ENCODE measurements at regions not wholly inside any gene's neighbourhood (a gene's known extent, or its start where the extent isn't known, plus 50 kb on each side); places are given as distances from the start of the nearest gene placed in this dataset.

DNA sequence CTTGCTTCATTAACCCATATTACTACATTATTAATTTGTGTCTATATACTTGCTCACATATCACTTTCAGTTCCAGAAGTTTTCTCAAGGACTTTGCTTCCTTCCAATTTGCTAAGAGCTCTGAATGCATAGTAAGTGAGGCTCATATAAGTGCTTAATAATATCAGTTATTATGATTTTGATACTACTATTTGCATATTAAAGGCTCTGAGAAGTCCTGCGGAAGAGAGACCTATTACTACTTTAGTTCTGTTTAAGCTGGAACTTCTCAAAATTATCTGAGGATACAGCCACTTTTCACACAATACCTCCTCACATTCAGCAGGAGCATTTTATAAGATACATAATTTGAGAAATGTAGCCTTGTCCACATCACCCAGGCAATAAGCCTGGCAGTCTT is 81.6 kb downstream of the GJD2 start:
- FAIRE-seq (no peak), DNase-seq (ENCODE audit: low read depth in 1 of 2, low spot score in 1 of 2) (no peak), ATAC-seq (no peak)
- Histone ChIP-seq H3K9me3 (no peaks in the 10 kb centered on the region), H3K4me2 (no peak overlapping the region), H3K4me3 (no peak overlapping the region), H3K27ac (no peak overlapping the region), H3K4me1 (no peaks in the 10 kb centered on the region)
- CTCF ChIA-PET: interaction anchor here (0.7 to 4.3 kb wide), 5 partner anchors 10 to 330 kb away, joined by 3 to 13 read pairs (median 4); no protein-coding TSS in a partner anchor
- POLR2A ChIA-PET: no interaction called here
- no peak for TF ChIP-seq BHLHE40 (IDR thresholded peaks at IDR 0.05; ENCODE audit: low read depth, low read length)
- 83% methylated on average over 1 of the region's 1 CpG for WGBS (ENCODE audit: missing lambda C conversion rate)

DNA sequence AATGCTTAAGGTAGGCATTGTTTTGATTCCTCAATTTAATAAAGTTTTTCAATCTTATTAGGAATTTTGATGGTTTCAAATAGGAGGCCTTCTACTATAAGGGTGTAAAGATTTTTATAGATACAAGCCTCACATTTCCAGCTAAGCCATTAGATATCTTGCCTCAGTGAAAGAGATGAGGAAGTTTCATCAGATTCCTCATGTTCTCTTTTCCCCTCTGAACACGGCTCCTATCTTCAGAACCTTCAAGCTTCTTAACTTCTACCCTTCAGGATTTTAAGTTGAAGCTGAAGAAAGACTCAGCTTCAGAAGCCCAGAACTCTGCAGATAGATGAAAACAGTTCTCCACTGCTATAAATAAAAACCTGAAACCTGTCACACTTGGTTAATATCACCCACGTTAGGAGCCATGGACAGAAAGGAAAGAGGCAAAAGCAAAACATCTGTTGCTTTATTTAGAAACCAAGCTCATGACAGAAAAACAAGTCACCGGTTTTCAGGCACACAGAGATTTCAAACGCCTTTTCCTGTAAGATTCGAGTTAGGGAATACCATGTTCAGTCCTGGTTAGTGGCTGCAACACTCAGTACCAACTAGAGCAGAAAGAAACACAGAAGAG is 82.2 kb upstream of the GOLGA8B start:
- Histone ChIP-seq H3K9me3 (no peaks in the 10 kb centered on the region), H3K4me1 (no peaks in the 10 kb centered on the region), H3K4me3 (no peak overlapping the region), H3K27ac (no peak overlapping the region), H3K4me2 (no peak overlapping the region)
- ChIA-PET CTCF (no interaction called here), POLR2A (no interaction called here)
- DNase-seq (ENCODE audit: low read depth in 1 of 2, low spot score in 1 of 2) (no peak), FAIRE-seq (no peak), ATAC-seq (no peak)
- TF ChIP-seq RNF2 (IDR thresholded peaks at IDR 0.05; ENCODE audit: borderline replicate concordance, low read depth) (no peak), FOXS1 (CRISPR knock-in tag; IDR thresholded peaks at IDR 0.05) (no peak), MYC (IDR thresholded peaks at IDR 0.05; ENCODE audit: borderline replicate concordance, low read length) (no peak), CHD4 (IDR thresholded peaks at IDR 0.05; ENCODE audit: borderline replicate concordance) (no peak), HOXB5 (CRISPR knock-in tag; IDR thresholded peaks at IDR 0.05) (no peak), FOSL2 (IDR thresholded peaks at IDR 0.05) (no peak), FOSL2 (CRISPR knock-in tag; IDR thresholded peaks at IDR 0.05) (no peak), SMC3 (IDR thresholded peaks at IDR 0.05) (no peak)
- TF ChIP-seq, protein P1, sequence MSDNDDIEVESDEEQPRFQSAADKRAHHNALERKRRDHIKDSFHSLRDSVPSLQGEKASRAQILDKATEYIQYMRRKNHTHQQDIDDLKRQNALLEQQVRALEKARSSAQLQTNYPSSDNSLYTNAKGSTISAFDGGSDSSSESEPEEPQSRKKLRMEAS (IDR thresholded peaks at IDR 0.05): no peak
- TF ChIP-seq, protein P2, sequence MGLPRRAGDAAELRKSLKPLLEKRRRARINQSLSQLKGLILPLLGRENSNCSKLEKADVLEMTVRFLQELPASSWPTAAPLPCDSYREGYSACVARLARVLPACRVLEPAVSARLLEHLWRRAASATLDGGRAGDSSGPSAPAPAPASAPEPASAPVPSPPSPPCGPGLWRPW (IDR thresholded peaks at IDR 0.05): no peak
- TF ChIP-seq, protein P3, sequence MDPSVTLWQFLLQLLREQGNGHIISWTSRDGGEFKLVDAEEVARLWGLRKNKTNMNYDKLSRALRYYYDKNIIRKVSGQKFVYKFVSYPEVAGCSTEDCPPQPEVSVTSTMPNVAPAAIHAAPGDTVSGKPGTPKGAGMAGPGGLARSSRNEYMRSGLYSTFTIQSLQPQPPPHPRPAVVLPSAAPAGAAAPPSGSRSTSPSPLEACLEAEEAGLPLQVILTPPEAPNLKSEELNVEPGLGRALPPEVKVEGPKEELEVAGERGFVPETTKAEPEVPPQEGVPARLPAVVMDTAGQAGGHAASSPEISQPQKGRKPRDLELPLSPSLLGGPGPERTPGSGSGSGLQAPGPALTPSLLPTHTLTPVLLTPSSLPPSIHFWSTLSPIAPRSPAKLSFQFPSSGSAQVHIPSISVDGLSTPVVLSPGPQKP (IDR thresholded peaks at IDR 0.05; ENCODE audit: low read depth, low read length): no peak
- TF ChIP-seq, protein P4, sequence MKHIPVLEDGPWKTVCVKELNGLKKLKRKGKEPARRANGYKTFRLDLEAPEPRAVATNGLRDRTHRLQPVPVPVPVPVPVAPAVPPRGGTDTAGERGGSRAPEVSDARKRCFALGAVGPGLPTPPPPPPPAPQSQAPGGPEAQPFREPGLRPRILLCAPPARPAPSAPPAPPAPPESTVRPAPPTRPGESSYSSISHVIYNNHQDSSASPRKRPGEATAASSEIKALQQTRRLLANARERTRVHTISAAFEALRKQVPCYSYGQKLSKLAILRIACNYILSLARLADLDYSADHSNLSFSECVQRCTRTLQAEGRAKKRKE (CRISPR knock-in tag; IDR thresholded peaks at IDR 0.05; ENCODE audit: low read depth): no peak
- WGBS (ENCODE audit: missing lambda C conversion rate): 5% methylated on average over 5 of the region's 5 CpGs

DNA sequence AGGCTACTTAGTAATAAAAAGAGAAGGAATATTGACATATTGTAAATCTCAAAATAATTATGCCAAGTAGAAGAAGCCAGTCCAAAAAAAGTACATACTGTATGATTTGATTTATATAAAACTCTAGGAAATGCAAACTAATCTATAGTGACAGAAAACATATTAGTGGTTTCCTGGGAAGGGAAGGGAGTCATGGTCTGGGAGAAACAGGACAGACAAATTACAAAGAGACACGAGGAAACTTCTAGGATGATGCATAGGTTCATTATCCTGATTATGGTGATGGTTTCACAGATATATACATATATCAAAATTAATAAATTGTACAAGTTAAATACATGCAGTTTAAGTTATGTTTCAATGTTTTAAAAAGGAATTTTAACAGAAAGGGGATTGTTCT is 81.0 kb upstream of the GOLGA8B start:
- H3K9me3 ChIP-seq: no peaks in the 10 kb centered on the region
- ChIA-PET CTCF (no interaction called here), POLR2A (no interaction called here)
- no peak for ATAC-seq
- TF ChIP-seq FOSL2 (IDR thresholded peaks at IDR 0.05): no peak
- no peak for TF ChIP-seq FOSL2 (CRISPR knock-in tag; IDR thresholded peaks at IDR 0.05)
- TF ChIP-seq, protein P1 (IDR thresholded peaks at IDR 0.05): no peak
- TF ChIP-seq, protein P5, sequence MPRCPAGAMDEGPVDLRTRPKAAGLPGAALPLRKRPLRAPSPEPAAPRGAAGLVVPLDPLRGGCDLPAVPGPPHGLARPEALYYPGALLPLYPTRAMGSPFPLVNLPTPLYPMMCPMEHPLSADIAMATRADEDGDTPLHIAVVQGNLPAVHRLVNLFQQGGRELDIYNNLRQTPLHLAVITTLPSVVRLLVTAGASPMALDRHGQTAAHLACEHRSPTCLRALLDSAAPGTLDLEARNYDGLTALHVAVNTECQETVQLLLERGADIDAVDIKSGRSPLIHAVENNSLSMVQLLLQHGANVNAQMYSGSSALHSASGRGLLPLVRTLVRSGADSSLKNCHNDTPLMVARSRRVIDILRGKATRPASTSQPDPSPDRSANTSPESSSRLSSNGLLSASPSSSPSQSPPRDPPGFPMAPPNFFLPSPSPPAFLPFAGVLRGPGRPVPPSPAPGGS (IDR thresholded peaks at IDR 0.05): no peak
- TF ChIP-seq, protein P3 (IDR thresholded peaks at IDR 0.05; ENCODE audit: low read depth, low read length): no peak
- no peak for TF ChIP-seq RNF2 (IDR thresholded peaks at IDR 0.05; ENCODE audit: borderline replicate concordance, low read depth)
- no peak for TF ChIP-seq RAD21 (conservative IDR thresholded peaks at IDR 0.05 in 1 of 2, IDR thresholded peaks at IDR 0.05 in 1 of 2)
- TF ChIP-seq, protein P6, sequence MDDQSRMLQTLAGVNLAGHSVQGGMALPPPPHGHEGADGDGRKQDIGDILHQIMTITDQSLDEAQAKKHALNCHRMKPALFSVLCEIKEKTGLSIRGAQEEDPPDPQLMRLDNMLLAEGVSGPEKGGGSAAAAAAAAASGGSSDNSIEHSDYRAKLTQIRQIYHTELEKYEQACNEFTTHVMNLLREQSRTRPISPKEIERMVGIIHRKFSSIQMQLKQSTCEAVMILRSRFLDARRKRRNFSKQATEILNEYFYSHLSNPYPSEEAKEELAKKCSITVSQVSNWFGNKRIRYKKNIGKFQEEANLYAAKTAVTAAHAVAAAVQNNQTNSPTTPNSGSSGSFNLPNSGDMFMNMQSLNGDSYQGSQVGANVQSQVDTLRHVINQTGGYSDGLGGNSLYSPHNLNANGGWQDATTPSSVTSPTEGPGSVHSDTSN (IDR thresholded peaks at IDR 0.05): no peak
- no peak overlapping the region for H3K4me2 ChIP-seq
- no peak overlapping the region for H3K4me3 ChIP-seq
- 0% methylated on average over 1 of the region's 1 CpG for WGBS (ENCODE audit: missing lambda C conversion rate)
- DNase-seq (ENCODE audit: low read depth in 1 of 2, low spot score in 1 of 2): no peak
- no peak for FAIRE-seq
- H3K27ac ChIP-seq: no peak overlapping the region
- no peaks in the 10 kb centered on the region for H3K4me1 ChIP-seq

Measured in A549 (cell line).